Activated gamma-delta T cell treated with anti-CD3 and anti-CD28 coated beads, Interleukin-2, amount 50 U/mL, for 16 hours (primary cell): ENCODE measurements at regions not wholly inside any gene's neighbourhood (a gene's known extent, or its start where the extent isn't known, plus 50 kb on each side); places are given as distances from the start of the nearest gene placed in this dataset.

ENCODE experiments used
- DNase-seq: peaks from one replicate; pipeline ENCODE4 v3.0.0-alpha.2; 2020; ENCODE audit warnings: low read depth

GRCh38 chr2:56707650-56708049 is 523.9 kb downstream of the CCDC85A start:
- DNase-seq, result no peak

DNA sequence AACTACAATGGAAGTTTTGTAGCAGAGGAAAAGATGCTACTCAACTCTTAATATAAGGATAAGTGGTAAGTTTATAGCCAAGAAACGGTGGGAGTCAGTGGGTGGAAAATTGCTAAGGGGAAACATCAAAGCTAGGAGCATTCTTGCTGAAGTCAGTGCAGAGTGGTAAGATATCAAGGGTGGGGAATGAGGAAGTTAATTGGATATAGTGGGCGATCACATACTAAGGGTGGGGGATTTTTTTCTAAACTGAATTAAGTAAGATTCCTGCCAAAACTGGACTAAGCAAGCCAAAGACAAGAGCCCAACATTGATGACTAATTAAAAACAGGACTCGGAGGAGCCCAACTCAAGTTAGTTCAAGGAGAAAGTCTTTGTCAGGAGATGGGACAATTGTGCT is 525.4 kb downstream of the CCDC85A start:
- no peak for DNase-seq

GRCh38 chr2:56713161-56713676 is 529.4 kb downstream of the CCDC85A start:
- DNase-seq, result no peak

DNA sequence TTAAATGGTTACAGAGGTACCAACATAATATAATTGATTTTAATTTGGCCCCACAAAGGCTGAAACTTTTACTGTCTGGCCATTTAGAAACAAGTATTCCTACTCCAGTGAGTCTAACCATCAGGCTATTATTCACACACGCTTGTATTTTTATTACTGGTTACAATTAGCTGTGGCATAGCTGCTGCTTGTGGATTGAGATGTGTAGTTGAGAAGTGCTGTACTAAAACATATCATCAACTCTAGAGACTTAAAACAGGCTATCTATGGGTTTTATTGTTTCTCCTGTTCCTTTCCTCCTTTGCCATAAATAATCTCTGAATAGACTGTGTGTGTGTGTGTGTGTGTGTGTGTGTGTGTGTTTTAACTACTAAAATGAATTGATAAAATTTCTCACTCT is 530.2 kb downstream of the CCDC85A start:
- DNase-seq, result no peak

DNA sequence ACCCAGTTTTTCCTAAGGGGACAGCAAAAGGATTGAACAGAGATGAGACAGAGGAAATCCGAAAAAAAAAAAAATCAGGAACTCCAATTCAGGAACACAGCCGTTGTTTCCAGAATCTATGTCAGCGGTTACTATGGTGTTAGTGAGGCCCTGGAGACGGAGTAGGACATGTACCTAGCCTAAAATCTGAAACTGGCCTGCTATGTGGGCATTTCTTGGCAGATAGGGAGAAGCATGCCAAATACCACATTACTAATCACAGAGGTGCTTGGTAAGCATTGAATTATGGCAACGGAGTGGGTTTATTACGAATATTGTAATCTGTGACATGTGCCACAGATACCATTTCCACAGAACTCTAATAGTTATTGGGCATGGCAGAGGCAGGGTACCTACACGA is 530.6 kb downstream of the CCDC85A start:
- DNase-seq, result no peak

- no peak for DNase-seq
Measured at GRCh38 chr2:56715683-56716082, 531.9 kb downstream of the CCDC85A start.

DNA sequence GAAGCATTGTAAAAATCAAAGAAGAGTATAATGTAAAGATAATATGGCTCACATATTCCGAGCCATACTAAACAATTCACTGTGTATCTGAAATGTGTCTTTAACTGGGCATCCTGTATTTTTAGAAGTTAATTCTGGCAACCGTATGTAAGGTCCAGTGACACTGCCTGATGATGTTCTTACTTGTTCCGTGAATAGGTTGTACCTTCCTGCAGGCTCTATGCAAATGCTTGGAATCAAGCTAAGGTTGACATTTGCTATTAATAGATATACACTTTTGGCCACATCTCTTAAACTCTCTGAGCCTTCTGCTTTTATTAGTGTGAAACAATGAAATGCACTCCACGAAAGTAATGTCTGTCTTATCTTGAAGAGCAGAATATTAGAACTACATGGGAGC is 534.6 kb downstream of the CCDC85A start:
- no peak for DNase-seq

DNA sequence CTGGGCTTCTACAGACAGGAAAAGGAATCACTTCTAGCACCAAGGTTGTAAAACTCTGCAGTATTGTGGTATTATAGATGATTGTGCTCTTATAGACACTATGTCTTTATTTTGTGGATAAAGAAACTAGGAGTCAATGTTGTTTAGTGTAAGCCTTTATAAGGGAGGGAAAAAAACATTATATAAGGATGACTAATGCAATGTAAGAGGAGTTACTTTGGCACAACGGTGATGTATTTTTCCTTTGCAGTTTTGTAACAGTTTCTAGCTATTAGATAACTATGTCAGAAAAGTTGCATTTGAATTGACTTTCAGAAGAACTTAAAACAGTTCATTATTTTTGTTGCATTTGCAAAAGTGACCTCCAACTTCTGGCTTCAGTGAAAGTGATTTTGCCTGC is 545.4 kb downstream of the CCDC85A start:
- DNase-seq, result no peak

DNA sequence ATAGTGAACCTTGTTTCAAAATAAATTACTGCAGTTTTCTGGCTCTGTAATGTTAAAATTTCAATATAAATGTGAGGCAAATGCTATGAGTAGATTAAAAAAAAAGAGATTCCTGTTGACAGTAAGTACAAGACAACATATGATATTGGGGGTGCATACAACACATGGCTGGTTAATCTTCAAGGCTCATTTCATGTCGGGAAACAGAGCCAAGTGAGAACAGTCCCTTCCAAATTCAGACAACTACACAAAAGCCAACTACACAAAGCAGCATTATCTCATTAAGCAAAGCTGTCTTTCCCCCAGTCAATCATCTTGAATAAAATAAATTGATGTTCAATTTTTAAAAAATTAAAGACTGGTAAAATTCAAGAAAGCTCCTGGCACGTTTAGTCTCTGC is 549.2 kb downstream of the CCDC85A start:
- DNase-seq, result no peak

DNA sequence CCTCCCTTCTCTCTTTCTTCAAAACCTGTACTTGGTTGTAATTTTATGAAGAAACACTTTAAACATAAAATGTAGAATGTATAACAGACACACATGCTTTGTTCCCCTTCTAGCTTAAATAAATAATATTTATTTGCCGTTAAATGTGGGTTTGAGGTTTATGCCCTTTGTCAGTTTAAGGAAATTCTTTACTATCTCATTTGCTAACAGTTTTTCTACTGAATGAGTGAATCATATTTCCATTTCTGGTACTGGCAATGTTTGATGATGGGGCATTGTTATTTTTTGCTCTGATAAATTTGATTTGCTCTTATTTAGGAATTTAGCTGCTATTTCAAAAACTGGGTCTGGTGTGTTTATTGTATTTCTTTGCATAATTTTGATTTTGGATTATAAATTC is 555.6 kb downstream of the CCDC85A start:
- DNase-seq, result no peak

DNA sequence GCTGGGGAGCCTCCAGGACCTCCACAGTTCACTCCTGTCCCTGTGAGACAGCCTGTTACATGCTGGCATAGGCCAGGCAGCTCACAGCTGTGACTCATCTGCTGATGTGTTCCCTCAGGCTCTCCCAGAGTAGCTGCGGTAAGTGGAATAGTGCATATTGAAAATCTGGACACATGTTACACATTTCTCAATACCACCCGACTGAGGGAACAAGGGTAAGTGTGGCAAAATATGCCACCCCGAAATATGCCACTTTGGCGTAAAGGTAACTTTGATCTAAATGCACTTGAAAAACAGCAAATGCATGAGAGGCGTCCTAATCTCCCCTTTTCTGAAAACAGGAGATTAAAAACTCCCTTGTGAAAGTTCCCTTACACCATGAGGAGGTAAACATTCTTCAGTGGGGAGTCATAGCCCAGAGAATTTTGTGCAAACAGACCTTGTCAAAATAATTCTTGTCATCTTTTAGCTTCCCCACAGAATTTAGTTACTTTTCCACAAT is 557.9 kb downstream of the CCDC85A start:
- DNase-seq, result no peak

DNA sequence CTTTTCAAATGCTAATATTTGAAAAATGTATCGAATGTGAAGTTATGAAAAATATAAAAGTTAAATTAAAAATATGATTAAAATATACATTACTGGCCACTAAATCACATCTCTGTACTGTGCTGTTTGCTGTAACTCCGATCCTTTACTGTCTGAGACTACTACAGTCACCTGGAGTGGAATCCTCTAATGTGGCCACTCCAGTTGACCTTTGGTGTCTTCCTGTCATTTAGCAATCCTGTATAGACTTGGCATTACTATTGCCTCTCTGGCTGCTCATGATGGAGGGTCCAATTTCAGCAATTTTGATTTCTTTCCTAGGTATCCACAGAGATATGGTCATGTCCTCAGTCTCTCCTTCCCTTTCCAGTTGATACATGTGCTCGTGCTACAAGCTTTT is 560.0 kb downstream of the CCDC85A start:
- no peak for DNase-seq

DNA sequence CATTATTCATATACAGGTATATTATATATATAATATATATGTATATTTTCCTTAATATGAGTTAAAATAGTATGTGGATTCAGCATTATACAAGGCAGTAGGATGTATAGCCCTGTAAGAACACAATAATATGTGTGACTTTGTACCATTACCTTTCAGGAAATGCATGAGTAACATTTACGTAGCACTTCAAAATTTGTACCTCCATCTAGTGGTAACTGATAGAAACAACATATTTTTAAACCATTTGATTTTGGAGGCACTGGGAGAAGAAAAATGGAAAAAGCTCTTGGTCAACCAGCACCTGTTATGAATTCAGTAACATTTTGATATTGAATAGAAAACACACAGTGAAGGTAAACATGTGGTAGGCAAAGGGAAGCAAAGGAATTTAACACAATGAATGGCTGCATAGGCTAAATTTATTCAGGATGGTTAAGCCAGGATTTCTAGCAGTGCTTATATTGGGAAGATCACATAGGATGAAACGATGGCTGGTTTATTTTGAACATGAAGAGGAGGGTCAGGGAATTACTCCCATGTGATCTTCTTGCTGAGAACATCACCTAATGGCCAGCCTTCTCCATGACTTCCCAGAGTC is 565.5 kb downstream of the CCDC85A start:
- DNase-seq, result no peak

DNA sequence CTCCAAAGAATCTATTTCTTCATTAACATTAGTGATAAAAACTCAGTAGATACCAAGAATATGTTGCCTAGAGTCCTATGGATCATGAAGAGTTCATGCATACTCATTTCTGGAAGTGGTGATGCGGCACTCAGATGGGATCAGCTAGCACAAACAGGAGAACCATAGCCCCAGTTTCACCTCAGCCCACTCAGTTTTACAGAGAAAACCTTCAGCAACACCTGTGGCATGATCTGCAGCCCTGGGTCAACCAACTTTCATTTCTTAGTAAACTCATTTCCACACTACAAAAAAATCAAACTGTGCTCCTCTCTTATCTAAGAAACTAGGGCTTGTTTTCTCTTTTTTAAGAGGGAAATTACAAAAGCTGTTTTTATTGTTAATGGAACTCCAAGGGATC is 569.4 kb downstream of the CCDC85A start:
- no peak for DNase-seq

DNA sequence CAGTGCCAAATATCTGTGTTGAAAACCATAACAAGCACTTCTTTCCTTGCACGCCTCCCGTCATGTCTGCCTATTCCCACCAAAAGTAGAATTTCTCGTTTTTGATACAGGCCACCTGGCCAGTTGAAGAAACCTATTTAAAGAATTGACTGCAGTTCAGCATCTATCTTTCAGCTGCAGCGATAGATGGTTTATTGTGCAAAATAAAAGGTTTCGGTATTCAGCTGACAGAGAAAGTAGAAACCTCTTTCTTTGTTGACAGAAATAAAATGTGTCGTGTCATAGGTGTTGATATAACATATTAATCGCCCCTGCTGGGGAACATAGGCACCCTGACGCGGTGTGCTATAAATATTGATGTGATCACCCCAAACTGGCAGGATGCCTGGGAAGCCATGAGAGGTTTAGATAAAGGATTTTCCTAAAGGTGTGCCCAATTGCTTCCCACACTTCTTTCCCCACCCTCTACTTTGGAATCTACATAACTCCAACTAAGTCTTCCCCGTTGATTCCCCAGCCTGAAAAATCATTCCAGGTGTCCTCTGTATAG is 570.4 kb downstream of the CCDC85A start:
- no peak for DNase-seq

DNA sequence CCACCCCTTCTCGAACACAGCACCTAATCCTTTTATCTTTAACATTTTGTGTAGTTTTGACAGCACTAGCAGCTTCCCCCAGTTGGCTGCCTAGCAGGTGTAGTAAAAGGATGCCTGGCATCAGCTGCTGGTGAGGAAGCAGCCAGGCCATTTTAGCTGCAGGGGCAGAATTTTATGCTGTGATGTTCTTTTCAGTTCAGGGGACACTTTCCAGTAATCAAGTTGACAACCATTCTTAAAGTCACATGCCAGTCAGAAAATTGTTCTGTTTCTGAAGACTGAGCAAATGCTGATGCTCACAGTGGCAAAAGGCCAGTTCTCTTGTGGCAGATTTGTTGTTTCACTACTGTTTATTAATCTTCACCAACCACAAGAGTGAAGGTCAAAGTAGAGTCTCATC is 570.8 kb downstream of the CCDC85A start:
- no peak for DNase-seq

- DNase-seq, result no peak
Measured at GRCh38 chr2:56757884-56758545, 574.2 kb downstream of the CCDC85A start.

DNA sequence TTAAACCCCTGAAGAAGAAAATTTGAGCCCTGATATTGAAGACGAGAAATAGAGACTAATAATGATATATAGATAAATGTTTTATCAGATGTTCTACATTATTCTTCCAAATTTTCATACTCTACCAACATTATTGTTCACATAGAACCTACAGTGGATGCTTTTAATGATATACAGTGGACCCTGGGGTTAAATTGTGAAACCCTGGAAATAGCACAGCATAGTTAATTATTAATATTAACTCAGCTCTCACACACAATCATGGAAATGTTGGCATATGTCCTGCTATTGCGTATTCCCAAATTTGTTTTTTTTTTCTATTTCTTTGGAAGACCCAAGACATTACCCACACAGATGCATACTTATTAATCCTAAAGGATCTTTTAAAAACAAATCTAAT is 579.9 kb downstream of the CCDC85A start:
- no peak for DNase-seq

- no peak for DNase-seq
Measured at GRCh38 chr2:56768973-56769372, 585.2 kb downstream of the CCDC85A start.

- no peak for DNase-seq
Measured at GRCh38 chr2:56770490-56770889, 586.7 kb downstream of the CCDC85A start.

- DNase-seq, result no peak
Measured at GRCh38 chr2:56784046-56784445, 600.3 kb downstream of the CCDC85A start.

DNA sequence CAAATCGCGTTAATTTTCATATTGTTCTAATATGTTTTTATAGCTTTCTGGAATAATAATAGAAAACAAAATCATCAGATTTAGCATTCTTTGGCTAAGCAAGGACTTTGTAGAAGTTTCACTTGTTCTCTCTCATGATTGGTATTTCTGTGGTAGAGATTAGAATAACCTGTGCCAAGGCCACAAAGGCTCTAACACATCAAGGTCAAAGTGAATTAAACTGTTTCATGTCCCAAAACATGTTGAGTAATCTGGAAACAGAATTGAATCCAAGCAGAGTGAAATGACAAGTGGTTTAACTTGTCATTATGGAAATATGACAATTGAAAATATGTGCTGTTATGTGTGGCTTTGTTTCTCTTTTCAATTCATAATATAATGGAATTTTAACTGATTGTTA is 617.4 kb downstream of the CCDC85A start:
- no peak for DNase-seq

DNA sequence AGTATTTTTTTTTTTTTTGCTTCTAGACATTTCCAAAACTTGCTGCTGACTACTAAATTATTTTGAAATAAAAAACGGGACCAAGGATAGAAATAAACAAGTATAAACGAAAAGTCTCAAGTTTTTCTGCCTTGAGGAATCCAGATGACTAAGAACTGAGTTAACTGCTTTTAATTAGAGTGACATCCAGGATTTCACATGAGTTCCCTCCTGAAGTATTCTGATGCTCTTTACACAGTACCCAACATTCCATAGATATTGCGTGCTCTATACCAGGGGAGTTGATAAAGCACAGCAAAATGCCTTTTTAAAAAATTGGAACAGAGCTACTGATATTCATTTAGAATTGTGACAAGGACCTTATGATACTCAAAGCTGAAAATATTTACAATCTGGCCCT is 618.0 kb downstream of the CCDC85A start:
- DNase-seq, result no peak

- no peak for DNase-seq
Measured at GRCh38 chr2:56803596-56803995, 619.8 kb downstream of the CCDC85A start.
